ENCODE measurements at regions not wholly inside any gene's neighbourhood (a gene's known extent, or its start where the extent isn't known, plus 50 kb on each side); places are given as distances from the start of the nearest gene placed in this dataset.
A peak's percentile ranks its signal among the peaks of the same experiment; 100 is the strongest.

DNA sequence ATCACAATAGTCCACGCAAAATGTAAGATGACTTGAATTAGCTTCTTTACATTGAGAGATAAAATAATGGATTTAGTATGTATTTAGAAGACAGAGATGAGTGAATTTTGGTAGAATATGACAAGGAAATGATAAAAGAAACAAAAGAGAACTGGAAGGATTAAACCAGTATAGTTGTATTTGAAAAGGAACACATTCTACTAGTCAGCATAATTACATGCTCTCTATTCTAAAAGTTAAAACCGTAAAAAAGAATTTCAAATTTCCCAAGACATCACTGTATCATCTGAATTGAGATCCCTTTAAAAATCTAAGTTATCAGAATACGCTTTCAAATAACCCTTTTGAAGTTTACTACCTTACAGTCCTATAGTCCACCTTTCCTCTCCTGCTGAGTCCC is 1156.7 kb upstream of the PCDH9 start:
- no peak for DNase-seq

DNA sequence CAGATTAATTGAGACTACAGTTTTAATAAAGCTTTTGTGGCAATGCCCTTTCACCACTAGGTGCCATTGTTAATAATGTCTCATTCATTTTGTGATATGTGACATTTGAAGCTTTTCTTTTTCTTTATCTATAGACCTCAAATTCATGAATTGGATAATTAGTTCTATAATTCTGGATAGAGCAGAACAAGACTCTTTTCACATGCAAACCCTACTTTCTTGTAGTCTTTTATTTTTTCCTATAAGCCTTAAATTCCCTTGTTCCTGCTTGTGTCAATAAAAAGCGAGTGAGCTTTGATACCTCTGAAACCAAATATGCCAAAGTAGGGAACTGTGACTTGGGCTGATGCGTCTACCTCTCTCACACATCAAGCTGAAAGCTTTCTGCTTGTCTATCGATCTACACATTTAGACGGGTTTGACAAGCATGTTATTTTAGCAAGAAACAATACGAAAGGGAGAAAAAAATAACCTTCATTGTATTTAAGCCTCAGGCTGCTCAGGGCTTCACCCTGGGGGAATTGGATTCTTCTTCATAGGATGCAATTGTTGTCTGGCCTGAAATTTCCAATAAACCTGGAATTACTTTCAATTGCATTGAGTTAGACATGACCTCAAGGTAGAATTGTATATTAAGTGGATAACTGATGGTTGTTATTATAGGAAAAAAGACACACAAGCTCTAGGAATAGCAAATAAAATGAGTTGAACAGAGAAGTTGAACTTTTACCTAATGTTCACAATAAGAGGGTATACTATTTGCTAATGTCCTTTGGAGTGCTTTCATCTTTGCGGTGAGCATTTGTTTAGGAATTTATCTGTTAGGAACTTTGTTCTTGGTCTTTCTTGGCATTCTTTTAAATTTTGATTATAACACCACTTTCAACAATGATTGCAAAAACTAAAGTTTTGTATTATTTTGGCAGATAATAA is 1150.2 kb upstream of the PCDH9 start:
- DNase-seq = no peak

DNA sequence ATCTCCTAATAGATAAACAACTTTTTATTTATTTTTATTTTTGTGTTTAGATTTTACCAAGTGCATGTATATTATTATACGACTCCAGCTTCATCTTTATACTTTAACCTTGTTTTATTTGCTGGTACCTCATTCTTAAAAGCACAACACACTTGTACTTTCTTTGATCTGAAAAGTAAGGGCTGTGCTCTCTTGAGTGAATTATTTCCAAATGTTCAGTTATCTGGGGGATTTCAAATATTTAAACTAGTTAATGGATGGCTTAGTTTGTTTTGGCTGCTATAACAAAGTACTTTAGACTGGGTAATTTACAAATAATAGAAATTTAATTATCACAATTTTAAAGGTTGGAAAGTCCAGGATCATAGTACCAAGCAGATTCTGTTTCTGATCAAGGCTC is 1148.2 kb upstream of the PCDH9 start:
- DNase-seq = no peak

DNA sequence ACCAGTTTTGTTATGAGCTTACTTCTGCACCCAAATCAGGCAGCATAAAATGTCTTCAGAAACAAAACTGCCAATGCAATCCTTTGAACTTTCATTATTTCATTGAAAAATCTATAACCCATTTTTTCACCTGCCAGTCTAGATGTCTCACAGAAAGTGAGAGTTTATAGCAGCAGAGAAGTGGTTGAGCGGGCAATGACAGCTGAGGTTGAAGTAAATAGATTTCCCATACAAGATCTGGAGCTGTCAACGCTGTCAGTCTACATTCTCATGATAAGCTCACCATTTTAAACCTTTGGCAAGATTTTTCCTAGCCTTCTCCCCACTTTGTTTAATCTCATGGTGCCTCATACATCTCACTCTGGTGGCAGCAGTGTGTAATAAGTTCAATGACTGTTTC is 1144.9 kb upstream of the PCDH9 start:
- DNase-seq = no peak

DNA sequence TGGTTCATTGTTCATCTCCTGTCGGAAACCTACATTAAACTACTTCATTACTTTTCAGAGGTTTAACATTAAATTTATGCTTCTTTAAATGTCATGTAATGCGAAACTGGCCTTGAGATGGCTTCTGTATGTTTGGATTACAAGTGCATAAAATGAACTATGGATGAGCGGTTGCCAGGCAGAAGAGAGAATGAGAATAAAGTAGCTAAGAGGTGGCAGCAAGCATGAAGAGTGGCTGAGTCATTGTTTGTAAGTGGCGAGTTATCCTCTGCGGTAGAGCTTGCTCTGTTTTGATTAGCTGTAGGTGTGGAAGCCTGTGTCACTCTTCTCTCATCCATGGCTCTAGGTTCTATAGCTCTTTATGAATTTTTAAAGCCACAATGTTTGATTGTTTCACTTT is 1139.6 kb upstream of the PCDH9 start:
- no peak for DNase-seq

DNA sequence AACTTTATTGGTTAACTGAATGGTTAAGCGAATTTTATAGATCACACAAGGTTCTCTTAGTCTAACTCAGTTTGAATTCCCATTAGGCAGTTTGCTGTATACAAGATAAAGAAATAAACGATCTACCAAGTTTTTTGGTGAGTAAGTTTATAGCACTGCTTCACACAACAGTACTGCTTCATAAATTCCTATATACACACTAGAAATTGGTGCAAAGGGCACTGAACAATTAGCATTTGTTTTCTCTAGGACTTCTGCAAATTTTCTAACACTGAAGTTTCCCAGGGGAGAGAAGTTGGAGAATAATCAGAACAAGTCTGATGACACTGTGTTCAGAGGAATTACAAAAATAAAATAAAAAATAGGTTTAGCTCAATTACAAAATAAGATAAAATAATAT is 1138.8 kb upstream of the PCDH9 start:
- DNase-seq = no peak

DNA sequence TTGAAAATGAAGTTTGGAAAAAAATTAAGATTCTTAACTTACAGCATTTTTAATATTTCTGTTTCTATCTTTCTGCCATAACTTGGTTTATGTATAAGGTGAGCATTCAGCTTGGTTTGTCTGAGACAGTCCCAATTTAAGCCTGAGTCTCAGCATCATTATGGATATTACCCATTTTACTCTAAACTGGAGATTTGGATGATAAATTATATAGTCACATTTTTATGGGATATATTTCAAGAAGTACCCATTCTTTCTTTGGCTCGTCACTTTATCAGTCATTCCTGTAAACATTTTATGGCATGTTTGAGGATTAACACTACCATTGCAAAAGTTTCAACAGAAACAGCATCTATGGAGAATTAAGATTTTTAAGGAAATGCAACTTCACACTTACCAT is 1129.0 kb upstream of the PCDH9 start:
- DNase-seq = no peak

DNA sequence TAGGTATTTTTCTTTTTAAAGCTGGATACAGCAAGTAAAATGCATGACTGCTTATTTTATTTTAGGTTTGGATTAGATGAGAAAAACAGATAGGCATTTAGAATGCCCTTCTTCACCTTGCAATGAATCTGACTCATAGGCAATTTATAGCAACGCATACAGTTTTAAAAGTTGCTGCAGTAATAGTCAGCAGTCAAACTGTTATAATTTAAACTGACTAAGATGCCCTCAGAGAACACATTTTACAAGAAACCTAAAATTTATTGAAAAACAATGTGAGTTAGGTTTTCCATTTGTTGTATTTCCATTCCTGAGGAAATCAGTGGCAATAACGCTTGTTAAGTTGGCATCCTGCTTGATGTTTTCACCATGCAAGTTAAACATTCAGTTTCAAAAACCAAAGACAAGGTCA is 1128.2 kb upstream of the PCDH9 start:
- DNase-seq = no peak

DNA sequence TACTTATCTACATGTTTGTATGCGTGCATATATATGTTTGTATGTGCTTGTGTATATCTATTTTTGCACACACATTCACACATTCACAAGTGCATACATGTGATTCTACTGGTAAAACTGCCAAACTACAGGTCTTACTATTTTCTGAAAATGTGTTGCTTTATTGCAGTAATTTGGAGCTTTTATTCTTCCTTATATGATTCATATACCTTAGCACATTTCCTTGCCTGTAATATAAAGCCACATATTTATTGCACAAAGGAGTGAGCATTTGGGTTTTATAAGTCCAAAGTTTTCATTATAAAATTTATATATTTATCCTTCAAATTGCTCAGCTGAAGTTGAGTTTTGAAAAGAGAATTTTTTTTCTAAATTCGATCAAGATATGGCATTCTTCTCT is 1120.4 kb upstream of the PCDH9 start:
- no peak for DNase-seq

DNA sequence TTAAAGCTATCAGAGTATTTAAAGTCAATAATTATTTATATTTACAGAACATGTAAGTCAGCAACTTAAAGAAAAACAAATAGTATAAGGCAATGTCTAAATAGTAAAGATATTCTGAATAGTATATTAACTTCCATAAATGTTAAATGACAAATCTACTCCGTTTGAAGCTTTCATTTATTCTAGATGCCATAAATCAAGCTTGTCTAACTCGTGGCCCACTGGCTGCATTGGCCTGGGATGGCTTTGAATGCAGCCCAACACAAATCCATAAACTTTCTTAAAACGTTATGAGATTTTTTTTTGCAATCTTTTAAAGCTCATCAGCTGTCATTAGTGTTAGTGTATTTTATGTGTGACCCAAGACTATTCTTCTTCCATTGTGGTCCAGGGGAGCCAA is 1117.1 kb upstream of the PCDH9 start:
- no peak for DNase-seq

DNA sequence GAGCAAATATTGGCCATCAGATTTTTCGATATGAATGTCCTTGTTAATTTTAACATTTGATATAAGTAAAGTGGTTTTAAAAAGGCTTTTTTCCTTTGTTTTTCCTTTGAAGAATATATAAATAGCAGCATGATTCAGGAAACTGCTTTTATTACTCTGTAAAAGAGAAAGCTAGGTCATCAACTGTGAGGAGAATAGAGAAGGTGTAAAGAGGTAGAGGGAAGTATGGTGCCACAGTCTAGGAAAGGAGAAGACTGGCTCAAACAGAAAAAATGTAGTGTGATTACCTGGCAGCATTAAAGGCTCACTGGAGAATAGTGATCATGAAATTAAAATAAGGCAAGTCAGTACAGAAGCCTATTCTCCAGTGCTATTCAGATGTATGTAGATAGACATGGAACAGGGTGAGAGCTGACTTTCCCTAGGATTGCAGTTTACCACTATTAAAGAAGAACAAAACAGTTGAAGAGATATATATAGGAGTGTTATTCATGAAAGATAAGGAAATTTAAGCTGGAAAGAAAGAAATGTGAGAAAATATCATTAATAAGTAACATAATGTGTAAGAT is 1115.9 kb upstream of the PCDH9 start:
- no peak for DNase-seq

DNA sequence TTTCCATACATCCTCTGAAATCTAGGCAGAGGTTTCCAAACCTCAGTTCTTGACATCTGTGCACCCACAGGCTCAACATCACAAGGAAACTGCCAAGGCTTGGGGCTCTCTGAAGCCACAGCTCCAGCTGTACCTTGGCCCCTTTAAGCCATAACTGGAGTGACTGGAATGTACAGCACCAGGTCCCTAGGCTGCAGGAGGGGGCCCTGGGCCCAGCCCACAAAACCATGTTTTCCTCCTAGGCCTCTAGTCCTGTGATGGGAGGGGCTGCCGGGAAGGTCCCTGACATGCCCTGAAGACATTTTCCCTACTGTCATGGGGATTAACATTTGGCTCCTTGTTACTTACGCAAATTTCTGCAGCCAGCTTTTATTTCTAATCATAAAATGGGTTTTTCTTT is 1093.0 kb upstream of the PCDH9 start:
- no peak for DNase-seq

DNA sequence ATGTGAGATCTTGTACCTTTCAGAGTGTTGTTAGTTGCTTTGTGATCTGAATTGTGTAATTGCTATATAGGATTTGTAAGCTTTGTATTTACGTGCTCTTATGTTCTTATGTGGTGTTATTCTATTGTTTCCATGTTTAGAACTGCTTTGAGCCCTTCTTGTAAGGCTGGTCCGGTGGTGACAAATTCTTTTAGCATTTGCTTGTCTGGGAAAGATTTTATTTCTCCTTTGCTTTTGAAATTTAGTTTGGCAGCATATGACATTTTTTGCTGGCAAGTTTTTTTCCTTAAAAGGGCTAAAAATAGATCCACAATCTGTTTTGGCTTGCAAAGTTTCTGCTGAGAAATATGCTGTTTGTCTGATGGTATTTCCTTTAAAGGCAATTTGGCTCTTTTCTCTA is 1089.2 kb upstream of the PCDH9 start:
- no peak for DNase-seq

DNA sequence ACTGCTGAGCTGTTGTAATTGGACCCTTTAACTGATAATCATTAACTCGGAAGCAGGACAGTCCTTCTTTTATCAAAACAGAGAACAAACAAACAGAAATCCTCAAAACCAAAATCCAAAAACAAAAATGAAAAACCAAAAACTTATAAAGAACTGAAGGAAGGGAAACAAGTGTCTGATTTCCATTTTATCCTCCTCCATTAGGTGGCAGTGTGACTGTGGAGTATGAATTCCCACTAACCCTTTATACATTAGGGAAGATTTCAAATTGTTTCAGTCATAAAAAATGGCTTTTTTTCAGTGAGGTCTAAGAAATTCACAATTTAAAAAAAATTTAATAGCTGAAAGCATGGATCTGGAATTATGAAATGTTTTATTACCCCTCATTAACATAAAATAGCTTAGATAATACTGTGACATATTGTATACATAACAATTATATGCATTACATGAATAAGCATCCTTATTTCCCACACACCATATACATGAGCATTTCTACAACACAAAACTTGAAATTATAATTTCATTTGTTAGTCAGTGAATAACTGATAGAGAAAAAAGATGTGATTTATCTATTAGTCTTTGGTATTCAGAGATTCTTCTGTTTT is 1074.3 kb upstream of the PCDH9 start:
- peak; percentile 21 to 48 for DNase-seq

DNA sequence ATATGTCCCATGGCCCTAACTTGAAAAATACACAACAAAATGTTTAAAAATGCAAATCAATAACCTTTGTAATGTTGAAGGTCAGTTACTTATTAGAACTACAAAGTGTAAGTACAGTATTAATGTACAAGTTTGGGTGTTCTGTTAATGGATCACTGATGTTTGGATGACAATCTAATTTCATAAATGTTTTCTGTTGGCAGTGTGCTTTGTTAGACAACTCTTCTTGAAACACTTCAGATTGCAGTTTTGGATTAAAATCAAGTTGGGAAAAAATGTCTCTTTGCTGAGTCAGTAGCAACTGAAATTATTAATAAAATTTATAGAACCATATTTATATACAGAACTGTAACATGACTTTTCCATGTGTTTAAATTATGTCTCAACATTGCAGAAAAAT is 1063.5 kb upstream of the PCDH9 start:
- DNase-seq = no peak

DNA sequence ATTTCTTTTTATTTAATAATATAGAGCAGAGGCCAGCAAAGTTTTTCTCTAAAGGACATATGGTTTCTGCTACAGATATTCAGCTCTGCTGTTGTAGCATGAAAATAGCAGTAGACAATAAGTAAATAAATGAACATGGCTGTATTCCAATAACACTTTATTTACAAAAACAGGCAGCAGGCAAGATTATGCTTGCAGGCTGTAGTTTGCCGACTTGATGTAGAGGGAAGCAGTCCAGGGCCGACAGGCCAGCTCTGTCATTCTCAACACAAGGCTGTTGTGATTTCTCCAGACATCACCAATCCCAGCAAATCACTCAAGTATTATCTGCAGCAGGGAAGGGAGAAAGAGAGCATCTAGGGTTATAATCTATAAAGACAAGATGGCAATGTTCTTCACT is 1062.5 kb upstream of the PCDH9 start:
- DNase-seq = no peak

DNA sequence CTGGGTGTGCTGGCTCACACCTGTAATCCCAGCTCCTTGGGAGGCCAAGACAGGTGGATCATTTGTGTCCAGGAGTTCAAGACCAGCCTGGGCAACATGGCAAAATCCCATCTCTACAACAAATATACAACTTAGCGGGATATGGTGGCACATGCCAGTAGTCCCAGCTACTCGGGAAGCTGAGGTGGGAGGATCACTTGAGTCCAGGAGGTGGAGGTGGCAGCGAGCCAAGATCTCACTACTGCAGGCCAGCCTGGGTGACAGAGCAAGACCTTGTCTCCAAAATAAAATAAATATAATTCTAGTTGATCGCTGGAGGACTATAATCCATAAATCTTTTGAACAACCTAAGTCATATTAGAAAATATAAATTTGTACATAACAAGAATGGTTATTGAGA is 1061.5 kb upstream of the PCDH9 start:
- DNase-seq = no peak

DNA sequence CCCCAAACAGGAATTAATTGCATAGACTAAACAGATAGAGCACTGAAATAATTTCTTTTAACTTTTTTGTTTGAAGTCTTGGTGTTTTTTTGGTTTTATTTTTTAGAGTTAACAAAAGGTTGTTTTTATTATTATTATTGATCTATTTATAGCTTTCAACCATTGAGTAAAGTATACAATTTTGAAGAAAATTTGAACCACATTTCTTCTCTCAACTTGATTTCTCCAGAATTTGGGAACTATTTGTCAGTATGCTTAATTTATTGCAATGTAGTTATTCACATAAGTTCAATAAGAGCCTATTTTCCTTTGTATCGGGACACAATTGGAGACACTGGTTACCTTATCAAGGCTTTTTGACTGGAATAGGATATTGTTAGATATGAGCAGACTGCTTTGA is 1045.6 kb upstream of the PCDH9 start:
- no peak for DNase-seq

DNA sequence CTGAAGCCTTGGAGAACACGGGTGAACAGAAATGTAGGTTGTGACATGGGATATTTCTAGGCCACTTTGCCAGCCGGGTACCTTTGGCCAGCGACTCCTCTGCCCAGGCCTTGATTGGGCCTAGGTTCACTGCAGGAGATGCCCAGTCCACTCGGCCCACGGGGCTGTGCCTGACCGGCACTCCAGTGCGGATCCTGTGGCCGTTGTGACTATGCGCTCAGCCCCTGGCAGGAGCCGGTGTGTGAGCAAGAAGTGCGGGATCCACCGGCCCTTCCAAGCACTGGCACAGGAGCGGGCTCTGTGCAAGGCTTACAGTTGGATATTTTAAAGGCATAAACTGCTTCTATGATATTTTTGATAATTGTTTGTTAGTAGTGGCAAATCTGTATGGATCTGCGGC is 1042.5 kb upstream of the PCDH9 start:
- DNase-seq = no peak

DNA sequence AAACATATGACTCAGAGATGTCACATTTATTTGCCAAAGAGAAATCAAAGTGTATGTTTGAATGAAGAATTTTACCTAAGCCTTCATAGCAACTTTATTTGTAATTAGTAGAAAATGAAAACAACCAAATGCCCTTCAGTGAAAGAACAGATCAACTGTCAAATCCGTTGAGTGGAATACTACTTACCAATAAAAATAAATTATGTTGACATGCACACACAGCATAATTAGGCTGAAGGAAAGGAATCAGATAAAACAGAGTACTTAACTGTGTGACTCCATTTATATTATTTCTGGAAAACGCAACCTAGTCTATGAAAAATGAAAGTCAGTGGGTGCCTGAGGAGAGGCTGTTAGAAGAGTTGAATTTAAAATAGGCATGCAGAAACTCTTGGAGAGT is 1034.6 kb upstream of the PCDH9 start:
- no peak for DNase-seq

DNA sequence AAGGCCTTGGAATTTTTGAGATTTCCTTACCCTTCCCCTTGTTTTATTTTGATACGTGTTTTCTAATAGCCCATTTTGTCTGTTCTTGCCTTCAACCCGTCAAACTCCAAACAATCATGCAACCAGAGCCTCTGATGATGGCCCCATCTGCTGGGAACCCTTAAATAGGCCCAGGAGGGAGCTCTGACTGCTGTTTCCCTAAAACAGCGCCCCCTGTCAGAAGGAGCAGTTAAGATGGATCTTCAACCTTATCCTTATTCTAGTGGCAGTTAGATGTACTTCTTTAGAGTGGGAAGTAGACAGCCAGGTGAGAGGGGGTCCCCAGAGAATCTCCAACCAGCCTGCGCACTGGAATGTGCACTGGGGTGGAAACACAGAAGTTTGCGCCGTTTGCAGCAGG is 1031.0 kb upstream of the PCDH9 start:
- DNase-seq = no peak

DNA sequence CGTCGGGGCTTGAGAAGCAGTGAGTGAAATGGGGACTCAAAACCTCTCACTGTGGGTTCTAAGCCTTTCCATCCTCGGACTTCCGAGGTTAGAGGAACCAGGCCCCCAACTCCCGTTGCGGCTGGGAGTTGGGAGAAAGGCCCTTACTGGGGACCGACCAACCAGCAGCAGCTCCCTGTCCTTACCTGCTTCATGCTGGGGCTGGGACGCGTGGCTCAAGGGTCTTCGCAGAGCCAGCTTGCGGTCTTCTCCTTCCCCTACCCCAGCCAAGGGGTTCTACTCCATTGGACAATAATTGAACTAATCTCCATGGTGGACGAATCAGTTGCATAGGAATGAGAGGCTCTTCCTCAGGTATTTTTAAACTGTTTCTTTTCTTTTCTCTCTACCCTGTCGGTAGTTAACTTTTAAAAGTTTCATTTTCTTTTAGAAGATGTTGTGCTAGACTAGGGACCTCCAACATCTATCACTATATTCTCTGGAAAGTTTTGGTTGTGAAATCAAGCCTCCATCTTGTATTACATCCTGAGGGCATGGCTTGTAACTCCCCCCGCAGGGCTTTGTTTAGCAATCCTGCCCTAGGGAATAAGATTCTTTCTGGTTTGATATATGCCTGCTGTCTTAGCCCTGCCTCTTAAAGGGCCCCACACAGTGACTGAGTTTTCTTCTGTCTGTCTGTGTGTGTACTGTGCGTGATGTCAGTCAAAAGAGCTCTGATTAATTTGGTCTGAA is 1027.1 kb upstream of the PCDH9 start:
- no peak for DNase-seq

DNA sequence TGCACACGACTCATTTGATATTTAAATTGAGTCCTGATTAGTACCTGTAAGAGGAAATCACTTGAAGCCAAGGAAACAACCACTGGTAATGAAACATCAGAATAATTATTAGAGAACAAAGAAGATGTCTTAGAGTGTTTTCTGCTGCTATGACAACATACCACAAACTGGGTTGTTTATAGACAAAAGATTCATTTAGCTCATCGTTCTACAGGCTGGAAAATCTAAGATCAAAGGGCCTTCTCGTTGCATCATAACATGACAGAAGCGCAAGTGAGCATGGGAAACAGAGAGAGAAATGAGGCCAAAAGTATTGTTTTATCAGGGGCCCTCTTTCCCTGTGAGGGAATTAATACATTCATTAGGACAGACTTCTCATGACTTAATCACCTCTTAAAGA is 1024.0 kb upstream of the PCDH9 start:
- DNase-seq = no peak

DNA sequence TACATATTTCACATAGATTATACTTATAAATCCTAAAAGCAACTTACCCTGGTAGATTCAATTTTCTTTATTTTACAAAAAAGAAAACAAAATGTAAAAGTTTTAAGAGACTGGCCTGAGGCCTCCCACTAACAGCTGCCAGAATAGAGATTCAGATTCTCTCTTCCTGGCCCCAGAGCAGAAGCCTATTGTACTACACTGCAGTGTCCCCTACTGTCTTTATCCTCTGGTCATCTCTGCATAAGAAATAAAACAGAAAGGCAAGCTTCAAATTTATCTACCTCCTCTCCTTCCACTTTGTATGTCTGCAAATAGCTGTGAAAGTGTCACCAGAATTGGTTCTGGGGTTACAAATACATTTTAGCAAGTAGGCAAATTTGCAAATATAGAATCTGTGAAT is 1004.1 kb upstream of the PCDH9 start:
- DNase-seq = no peak
